Activated CD8-positive, alpha-beta memory T cell treated with anti-CD3 and anti-CD28 coated beads, Interleukin-2, amount 50 U/mL, for 24 hours (primary cell): ENCODE measurements at regions not wholly inside any gene's neighbourhood (a gene's known extent, or its start where the extent isn't known, plus 50 kb on each side); places are given as distances from the start of the nearest gene placed in this dataset.

Source experiments
- DNase-seq: peaks from one replicate; pipeline ENCODE4 v3.0.0-alpha.2; 2020; ENCODE audit errors: extremely low read depth

GRCh38 chr17:33475594-33475993 lies 182.5 kb upstream of the ASIC2 start:
- DNase-seq, result no peak

DNA sequence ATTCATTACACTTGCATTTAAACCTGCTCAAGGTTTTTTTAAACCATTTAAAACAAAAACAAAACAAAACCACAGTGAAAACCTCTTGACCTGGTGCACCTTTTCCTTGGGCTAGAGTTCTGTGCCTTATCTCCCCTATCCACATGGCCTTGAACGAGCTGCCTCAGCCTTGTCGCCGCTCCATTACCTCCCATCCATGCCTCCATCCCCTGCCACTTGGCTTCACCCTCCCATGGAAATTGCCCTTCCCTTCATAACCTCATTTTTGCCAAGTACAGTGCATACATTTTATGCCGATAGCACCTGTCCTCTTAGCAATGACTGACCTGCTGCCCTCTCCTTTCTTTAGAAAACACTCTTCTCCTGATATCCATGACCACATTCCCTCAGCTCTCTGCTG lies 188.6 kb upstream of the ASIC2 start:
- DNase-seq, result no peak

- no peak for DNase-seq
These were observed 189.5 kb upstream of the ASIC2 start for GRCh38 chr17:33482636-33483035.

DNA sequence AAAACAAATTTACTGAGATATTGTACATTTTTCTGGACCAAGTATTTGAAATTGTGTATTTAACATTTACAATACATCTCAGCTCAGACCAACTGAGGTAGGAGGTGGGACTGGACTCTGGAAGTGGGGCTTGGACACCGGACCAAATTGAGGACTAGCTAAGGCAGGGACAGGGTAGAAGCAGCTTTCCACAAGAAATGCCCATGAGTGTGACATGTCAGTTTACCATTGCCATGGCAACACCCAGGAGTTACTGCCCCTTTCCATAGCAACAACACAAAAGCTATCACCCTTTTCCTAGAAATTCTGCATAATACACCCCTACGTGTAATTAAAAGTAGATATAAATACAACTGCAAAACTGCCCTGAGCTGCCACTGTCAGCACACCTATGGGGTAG lies 191.5 kb upstream of the ASIC2 start:
- no peak for DNase-seq

GRCh38 chr17:33486135-33486885 lies 193.2 kb upstream of the ASIC2 start:
- DNase-seq, result no peak

- DNase-seq, result no peak
These were observed 194.2 kb upstream of the ASIC2 start for GRCh38 chr17:33487187-33487879.

DNA sequence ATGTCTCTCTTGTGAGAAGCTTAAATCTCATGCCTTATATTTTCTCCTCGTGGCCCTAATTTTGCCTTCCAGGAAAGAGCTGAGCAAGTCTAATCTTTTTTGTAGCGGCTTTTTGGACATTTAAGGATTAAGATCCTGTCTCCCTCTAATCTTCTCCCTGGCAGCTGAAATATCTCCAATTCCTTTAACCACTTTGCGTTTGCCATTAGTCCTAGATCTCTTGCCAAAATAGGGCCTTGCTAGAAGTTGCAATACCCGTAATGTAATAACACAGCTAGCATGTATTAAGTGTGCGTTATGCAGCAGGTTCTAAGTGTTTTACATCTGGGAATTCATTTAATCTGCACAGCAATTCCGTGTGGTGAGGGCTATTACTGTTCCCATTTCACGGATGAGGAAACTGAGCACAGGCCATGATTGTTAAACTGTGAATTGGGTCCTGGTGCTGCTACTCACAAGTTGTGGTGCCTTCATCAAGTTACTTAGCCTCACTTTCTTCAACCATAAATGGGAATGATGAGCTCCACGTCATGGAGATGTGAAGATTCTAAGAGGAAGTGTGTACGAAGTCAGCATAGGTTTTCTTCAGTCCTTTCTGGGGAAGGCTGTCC lies 198.9 kb upstream of the ASIC2 start:
- DNase-seq, result no peak

DNA sequence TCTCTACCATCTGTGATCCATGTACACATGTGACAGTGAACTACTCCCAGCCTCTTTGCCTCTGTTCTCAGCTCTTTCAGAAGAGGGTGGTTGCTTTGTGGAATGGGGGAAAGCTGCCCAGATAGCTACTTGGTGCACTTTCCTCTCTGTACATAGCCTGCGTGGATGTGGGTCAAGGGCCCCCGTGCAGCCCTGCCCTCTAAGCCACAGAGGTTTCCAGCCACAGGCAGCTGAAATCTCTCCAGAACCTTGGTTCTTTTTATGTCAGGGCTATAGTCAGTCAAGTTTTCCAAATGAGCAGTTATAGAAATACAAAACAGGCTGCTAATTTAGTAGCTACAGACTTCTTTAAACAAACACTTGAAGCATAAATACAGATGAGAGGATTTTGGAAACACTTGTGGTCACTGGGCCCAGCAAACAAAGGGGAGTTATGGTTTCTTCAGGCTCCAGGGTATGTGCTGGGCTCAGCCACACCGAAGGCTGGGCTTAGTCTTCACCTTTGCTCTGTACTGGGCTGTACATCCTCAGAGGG lies 199.7 kb upstream of the ASIC2 start:
- DNase-seq, result no peak

DNA sequence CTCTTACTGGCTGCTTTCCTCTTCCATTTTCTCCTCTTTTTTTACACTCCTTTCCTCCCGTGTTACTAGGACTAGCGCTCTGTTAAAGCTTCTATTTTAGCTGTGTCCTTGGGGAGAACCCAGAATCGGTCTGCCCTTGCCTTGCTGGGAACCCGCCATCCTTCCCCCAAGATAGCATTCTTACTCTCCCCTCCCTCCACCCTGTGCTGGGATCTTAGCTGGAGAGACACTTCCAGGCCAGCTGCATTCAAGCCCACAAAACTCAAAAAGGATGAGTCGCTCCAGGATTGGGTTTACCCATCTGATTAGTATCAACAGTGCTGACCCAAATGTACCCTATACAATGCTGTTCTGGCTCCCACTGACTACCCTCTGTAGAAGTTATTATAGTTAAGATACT lies 200.5 kb upstream of the ASIC2 start:
- DNase-seq, result no peak

DNA sequence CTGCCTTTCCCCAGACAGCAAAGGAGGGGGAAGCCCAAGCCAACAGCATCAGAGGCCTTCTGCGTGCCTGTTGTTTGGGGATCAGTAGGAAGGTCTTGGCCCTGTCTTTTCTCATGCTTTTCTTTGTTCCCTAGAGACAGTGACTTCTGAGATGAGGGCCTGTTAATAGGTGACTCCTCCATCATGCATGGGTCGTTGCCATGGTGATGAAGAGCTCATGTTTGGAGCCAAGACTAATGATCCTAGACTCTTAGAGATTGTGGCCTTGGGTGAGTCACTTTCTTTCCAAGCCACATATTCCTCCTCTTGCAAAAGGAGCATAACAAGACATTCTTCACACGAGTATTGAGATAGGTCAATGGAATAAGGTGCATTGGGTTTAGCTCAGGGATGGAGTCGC lies 201.1 kb upstream of the ASIC2 start:
- DNase-seq, result no peak

DNA sequence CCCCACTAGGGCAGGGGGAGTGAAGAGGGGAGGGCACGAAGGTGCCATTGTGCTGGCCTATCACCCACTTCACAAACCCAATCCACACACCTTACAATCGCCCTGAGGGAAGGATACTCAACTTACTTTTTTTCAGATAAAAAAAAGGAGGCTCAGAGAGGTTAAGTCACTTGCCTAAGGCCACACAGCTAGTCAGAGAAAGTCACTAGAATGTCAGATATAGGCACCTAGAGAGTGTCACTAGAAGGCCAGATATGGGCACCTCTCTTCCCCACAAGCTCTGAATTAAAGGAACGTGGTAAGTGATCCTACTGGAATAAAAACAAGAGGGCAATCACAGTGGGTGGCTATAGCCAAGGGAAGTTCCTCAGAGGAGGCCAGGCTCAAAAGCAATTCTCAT lies 204.5 kb upstream of the ASIC2 start:
- no peak for DNase-seq

DNA sequence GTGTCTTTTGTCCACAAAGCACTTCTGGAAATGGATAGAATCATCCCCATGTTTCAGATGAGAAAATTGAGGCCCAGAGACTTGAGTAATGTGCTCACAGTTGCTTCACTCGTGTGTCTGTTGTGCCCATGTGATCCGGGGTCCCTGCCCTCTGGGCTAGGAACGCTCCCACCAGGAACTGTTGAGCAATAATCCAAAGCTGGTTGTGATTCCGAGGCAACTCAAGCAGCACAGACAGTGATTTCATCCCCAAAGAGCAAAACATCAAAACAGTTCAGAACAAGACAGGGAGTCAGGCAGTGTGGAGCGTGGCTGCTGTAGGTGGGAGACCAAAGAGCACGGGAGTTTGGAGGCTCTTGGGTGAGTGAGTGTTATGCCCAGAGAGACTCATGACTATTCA lies 205.0 kb upstream of the ASIC2 start:
- DNase-seq, result no peak

DNA sequence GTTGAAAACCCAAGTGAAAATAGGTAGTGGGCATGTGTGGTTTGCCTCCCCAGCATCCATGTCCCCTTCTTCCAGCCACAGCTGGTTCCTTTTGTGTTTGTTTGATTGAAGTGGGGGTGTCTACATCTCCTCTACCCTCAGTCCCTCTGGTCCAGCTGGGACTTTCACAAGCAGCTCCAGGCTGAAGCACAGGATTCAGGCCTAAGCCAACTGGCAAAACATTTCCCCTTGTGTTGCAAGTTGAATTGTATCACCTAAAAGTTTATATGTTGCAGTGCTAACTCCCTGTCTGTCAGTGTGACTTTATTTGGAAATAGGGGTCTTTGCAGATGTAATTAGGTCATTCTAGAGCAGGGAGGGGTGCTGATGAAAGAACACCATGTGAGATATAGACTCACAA lies 205.9 kb upstream of the ASIC2 start:
- DNase-seq, result no peak

- no peak for DNase-seq
These were observed 207.1 kb upstream of the ASIC2 start for GRCh38 chr17:33500151-33500550.

DNA sequence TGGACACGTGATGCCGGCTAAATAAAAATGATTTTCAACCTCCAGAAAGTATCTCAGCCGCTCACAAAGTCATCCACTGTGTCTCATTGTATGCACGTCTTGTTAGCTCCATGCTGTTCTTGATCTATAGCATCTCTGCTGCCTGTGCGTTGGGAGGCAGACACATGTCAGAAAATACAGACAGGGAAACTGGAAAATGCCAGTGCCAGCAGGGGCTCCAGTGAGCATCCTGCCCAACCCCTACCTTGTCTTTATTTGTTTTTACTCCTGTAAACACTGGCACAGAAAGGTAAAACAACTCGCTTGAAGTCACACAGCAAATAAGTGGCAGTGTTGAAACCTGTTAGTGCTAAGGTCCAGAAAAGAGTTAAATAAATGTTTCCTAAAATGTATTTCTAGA lies 208.1 kb upstream of the ASIC2 start:
- no peak for DNase-seq

DNA sequence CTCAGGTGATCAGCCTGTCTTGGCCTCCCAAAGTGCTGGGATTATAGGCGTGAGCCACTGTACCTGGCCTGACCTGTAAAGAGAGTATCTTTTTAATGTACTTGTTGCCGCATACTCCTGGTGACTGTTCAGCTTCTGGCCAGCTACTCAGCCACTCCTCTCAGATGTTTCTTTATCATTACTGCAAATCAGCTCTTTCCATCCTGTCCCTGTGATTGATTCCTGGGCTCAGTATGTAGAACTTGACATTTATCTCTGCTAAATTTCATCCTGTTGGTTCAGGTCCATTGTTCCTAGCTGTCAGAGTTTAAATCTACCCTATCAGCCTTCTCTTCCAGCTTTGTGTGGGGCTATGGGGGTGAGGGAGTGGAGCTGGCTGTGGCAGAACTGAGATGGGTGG lies 211.5 kb upstream of the ASIC2 start:
- no peak for DNase-seq

GRCh38 chr17:33506889-33507650 lies 214.0 kb upstream of the ASIC2 start:
- no peak for DNase-seq

DNA sequence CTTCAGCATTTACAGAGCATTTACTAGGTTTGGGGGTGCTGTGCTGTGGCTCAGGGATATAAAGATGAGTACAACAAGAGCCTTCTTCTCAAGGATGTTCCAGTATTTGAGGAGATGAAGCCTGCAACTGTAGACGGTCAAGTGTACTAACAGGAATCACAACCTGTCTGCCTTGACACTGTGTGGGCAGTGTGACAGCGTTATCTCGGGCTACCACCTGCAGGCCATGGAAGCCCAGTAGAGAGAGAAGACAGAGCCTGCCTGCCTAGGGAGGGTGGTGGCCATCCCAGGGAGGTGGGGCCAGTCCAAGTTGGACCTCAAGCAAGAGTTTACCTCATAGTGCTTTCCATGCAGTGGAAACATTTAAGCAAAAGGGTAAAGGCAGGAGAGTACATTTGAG lies 215.1 kb upstream of the ASIC2 start:
- DNase-seq, result no peak

DNA sequence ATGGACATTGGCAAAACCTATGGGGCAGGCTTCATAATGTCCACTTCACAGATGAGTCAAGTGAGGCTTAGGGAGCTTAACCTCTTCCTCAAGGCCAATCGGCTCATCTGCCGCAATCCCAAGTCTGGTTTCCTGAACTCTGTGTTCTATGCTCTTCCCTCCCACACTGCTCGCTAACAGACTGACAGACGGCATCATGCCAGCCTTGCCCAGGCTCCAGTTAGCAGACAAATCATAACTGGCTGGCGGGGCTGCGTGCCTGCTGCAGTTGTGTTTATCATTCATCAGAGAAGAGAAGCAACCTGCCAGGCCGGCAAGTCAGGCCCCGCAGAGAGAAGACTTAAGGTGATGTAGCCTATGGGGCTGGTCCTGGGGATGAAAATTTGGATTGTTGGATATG lies 216.2 kb upstream of the ASIC2 start:
- no peak for DNase-seq

DNA sequence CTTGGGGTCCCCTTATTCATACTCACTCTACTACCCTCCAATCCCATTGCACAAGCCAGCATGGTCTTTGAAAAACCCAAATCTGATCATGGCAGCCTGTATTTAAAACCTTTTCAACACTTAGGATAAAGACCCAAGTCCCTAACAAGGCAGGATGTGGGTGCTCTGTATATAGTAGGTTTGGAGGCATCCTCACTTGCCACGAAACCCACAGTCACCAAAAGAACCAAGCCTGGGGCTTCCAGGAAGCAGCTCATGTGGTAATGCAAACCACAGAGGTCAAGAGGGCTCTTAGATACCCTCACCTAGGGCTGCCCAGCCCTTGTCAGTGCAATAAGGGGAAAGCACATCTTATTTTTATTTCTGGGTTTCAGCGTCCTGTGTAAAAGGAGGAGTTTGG lies 218.6 kb upstream of the ASIC2 start:
- no peak for DNase-seq

- DNase-seq, result no peak
These were observed 219.0 kb upstream of the ASIC2 start for GRCh38 chr17:33512113-33512512.

DNA sequence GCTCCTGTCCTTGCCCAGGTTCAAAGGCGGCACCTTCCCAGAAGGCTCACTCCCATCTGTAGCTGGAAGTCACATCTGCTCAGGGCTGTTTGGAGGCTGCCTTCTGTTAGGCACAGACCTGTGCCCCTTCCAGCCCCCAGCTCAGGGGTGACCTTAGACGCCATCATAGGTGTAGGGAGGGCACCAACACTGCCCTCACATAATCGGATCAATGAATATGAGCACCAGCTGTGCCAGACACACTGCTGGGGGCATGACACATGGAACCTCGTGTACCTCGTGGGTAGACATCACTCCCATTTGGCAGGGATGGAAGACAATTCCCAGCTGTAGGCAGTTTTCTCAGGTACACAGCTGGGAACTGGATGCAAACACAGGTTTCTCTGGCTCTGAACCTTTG lies 220.7 kb upstream of the ASIC2 start:
- DNase-seq, result no peak
